ENCODE measurements at regions not wholly inside any gene's neighbourhood (a gene's known extent, or its start where the extent isn't known, plus 50 kb on each side); places are given as distances from the start of the nearest gene placed in this dataset.
A peak's percentile ranks its signal among the peaks of the same experiment; 100 is the strongest.
"Not testable (repeated sequence)": the region's sequence is repeated elsewhere in the genome, so short reads cannot be mapped to it uniquely, and the experiment has no call there.

GRCh38 chr3:107211608-107212007 lies 165.6 kb upstream of the CCDC54 start:
- DNase-seq (ENCODE audit: insufficient read length, low spot score) (no peak), FAIRE-seq (no peak)

GRCh38 chr3:107212618-107213017 lies 164.6 kb upstream of the CCDC54 start:
- no peak for FAIRE-seq

GRCh38 chr3:107213044-107213669 lies 164.1 kb upstream of the CCDC54 start:
- DNase-seq (ENCODE audit: insufficient read length, low spot score) (no peak), FAIRE-seq (no peak)

More at GRCh38 chr3:107212618-107213017, 164.6 kb upstream of the CCDC54 start:
- no peak for DNase-seq (ENCODE audit: insufficient read length, low spot score)

- DNase-seq (ENCODE audit: insufficient read length, low spot score) (no peak), FAIRE-seq (peak; percentile 38)
Observed at GRCh38 chr3:107216229-107216628, 161.0 kb upstream of the CCDC54 start.

GRCh38 chr3:107216711-107217110 lies 160.5 kb upstream of the CCDC54 start:
- peak; percentile 54 for FAIRE-seq

GRCh38 chr3:107217172-107217571 lies 160.1 kb upstream of the CCDC54 start:
- DNase-seq (ENCODE audit: insufficient read length, low spot score), result no peak
- FAIRE-seq, result peak; percentile 31

More at GRCh38 chr3:107216711-107217110, 160.5 kb upstream of the CCDC54 start:
- no peak for DNase-seq (ENCODE audit: insufficient read length, low spot score)

GRCh38 chr3:107218864-107219269 lies 158.4 kb upstream of the CCDC54 start:
- FAIRE-seq (peak; percentile 63), DNase-seq (ENCODE audit: insufficient read length, low spot score) (no peak)

GRCh38 chr3:107220538-107220937 lies 156.7 kb upstream of the CCDC54 start:
- DNase-seq (ENCODE audit: insufficient read length, low spot score) (no peak), FAIRE-seq (no peak)

- DNase-seq (ENCODE audit: insufficient read length, low spot score) (no peak), FAIRE-seq (no peak)
Observed at GRCh38 chr3:107221856-107222255, 155.4 kb upstream of the CCDC54 start.

GRCh38 chr3:107222907-107223306 lies 154.3 kb upstream of the CCDC54 start:
- FAIRE-seq (no peak), DNase-seq (ENCODE audit: insufficient read length, low spot score) (no peak)

GRCh38 chr3:107224026-107224596 lies 153.1 kb upstream of the CCDC54 start:
- no peak for FAIRE-seq
- DNase-seq (ENCODE audit: insufficient read length, low spot score), result no peak

- FAIRE-seq (peak; percentile 16), DNase-seq (ENCODE audit: insufficient read length, low spot score) (no peak)
Observed at GRCh38 chr3:107227091-107227490, 150.1 kb upstream of the CCDC54 start.

- FAIRE-seq; DNase-seq (ENCODE audit: insufficient read length, low spot score): not testable (repeated sequence)
Observed at GRCh38 chr3:107233877-107234276, 143.4 kb upstream of the CCDC54 start.

- FAIRE-seq (no peak), DNase-seq (ENCODE audit: insufficient read length, low spot score) (no peak)
Observed at GRCh38 chr3:107235193-107235927, 141.9 kb upstream of the CCDC54 start.

- FAIRE-seq (no peak), DNase-seq (ENCODE audit: insufficient read length, low spot score) (peak; percentile 84)
Observed at GRCh38 chr3:107235928-107236315, 141.3 kb upstream of the CCDC54 start.

- DNase-seq (ENCODE audit: insufficient read length, low spot score) (no peak), FAIRE-seq (no peak)
Observed at GRCh38 chr3:107236655-107237337, 140.4 kb upstream of the CCDC54 start.

GRCh38 chr3:107238787-107239186 lies 138.5 kb upstream of the CCDC54 start:
- DNase-seq (ENCODE audit: insufficient read length, low spot score), result no peak
- no peak for FAIRE-seq

GRCh38 chr3:107239703-107240102 lies 137.5 kb upstream of the CCDC54 start:
- FAIRE-seq (no peak), DNase-seq (ENCODE audit: insufficient read length, low spot score) (no peak)

GRCh38 chr3:107240183-107241091 lies 136.8 kb upstream of the CCDC54 start:
- DNase-seq (ENCODE audit: insufficient read length, low spot score), result peak; percentile 81
- peak; percentile 96 for FAIRE-seq

GRCh38 chr3:107241217-107241616 lies 136.0 kb upstream of the CCDC54 start:
- no peak for DNase-seq (ENCODE audit: insufficient read length, low spot score)
- no peak for FAIRE-seq
